ENCODE measurements at regions not wholly inside any gene's neighbourhood (a gene's known extent, or its start where the extent isn't known, plus 50 kb on each side); places are given as distances from the start of the nearest gene placed in this dataset.

DNA sequence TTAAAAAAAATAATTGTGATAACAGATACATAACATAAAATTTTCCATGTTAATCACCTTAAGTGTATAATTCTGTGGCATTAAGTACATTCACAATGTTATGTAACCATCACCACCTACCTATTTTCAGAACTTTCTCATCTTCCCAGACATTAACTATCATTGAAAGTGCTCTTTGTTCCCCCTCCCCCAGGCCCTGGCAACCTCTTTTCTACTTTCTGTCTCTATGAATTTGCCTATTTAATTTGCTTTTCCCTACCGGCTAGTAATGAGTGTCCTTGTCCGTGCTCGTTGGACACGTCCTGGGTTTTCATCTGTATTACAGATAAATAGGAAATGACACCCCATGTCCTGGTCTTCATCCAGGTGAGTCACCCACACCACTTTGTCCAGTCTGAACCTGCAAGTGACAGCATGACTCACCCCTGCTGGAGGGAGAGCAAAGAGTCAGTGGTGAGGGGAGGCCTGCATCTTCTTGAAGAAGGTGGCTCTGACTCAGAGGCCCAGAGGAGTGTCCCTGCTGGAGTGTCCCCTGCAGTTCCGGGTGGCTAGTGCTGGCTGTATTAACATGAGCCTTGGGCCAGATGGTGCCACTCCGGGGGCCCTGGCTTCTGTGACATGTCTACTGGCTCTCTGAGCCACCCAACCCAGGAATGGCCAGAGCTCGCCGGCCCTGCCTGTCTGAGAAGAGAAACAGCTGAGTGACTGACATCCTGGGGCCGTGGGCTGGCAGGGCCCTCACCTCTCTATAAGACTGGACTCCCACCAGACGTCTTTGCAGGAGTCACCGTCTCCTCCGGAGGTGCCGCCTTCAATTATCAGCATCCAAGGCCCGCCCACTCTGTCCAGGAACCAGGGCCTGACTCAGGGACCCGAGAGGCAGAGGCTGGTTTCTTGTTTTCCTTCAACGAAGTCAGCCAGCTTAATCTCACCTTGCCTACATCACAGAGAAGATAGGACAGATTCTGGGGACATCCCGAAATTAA, 503.2 kb upstream of the MKI67 start:
- no peak overlapping the region for H3K27ac Mint-ChIP-seq
- H3K27me3 Mint-ChIP-seq, result peaks cover 5 to 6% of the 10 kb centered on the region in 2 donors
- H3K9me3 Mint-ChIP-seq, result peaks cover 0 to 6% (median 0%) of the 10 kb centered on the region in 8 donors
- no peaks in the 10 kb centered on the region for H3K4me1 Mint-ChIP-seq
- CTCF ChIA-PET (ENCODE audit: partially characterized antibody), result no interaction called here
- no peaks in the 10 kb centered on the region for H3K27me3 ChIP-seq (ENCODE audit: insufficient read depth, low read length)
- no peak overlapping the region for H3K4me3 Mint-ChIP-seq
- intact Hi-C loops (cut with micrococcal nuclease), result no loop called here
- no peaks in the 10 kb centered on the region for H3K9me3 ChIP-seq (ENCODE audit: control insufficient read depth in 1 of 2, low read length in 2 of 2)
- POLR2A ChIA-PET (ENCODE audit: partially characterized antibody), result no interaction called here
- no peaks in the 10 kb centered on the region for H3K36me3 Mint-ChIP-seq
- no peak overlapping the region for H3K27ac ChIP-seq (ENCODE audit: low read depth, low read length)
- no peaks in the 10 kb centered on the region for H3K36me3 ChIP-seq (ENCODE audit: insufficient read depth, low read length)
- no peak overlapping the region for H3K4me3 ChIP-seq (ENCODE audit: low read length in 2 of 2)
- DNase-seq, result no peak
- H3K4me1 ChIP-seq (ENCODE audit: insufficient read depth, low read length), result no peaks in the 10 kb centered on the region

DNA sequence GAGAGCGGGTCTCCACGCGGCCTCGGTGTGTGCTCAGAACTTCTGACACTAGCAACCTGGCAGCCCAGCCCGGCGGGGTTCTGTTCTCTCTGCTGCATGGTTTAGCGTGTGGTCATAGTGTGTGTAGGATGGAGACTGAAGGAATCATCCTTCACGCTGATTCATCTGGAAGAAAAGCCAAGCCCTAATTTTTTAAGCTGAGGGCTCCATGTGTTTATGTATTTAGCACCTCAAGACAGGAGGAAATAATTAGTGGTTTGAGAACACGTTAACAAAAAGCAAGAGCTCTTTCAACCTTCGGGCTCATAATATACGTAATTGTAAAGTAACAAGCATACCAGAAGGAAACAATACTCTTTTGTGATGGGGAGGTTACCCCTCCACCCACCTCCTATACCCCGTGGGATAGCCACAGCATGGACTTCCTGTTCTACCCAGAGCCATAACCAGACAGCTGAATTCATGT, 504.6 kb upstream of the MKI67 start:
- H3K36me3 Mint-ChIP-seq, result no peaks in the 10 kb centered on the region
- no peak overlapping the region for H3K27ac Mint-ChIP-seq
- DNase-seq, result no peak
- Histone ChIP-seq H3K4me3 (ENCODE audit: low read length in 2 of 2) (no peak overlapping the region), H3K27ac (ENCODE audit: low read depth, low read length) (no peak overlapping the region), H3K9me3 (ENCODE audit: control insufficient read depth in 1 of 2, low read length in 2 of 2) (no peaks in the 10 kb centered on the region), H3K27me3 (ENCODE audit: insufficient read depth, low read length) (no peaks in the 10 kb centered on the region), H3K36me3 (ENCODE audit: insufficient read depth, low read length) (no peaks in the 10 kb centered on the region), H3K4me1 (ENCODE audit: insufficient read depth, low read length) (no peaks in the 10 kb centered on the region)
- H3K4me1 Mint-ChIP-seq, result no peaks in the 10 kb centered on the region
- H3K4me3 Mint-ChIP-seq, result no peak overlapping the region
- CTCF ChIA-PET (ENCODE audit: partially characterized antibody), result no interaction called here
- H3K9me3 Mint-ChIP-seq, result peaks cover 0 to 6% (median 0%) of the 10 kb centered on the region in 8 donors
- peaks cover 5 to 9% of the 10 kb centered on the region in 2 donors for H3K27me3 Mint-ChIP-seq
- POLR2A ChIA-PET (ENCODE audit: partially characterized antibody), result no interaction called here
- intact Hi-C loops (cut with micrococcal nuclease), result no loop called here

- intact Hi-C loops (cut with micrococcal nuclease), result no loop called here
- ChIA-PET POLR2A (ENCODE audit: partially characterized antibody) (no interaction called here), CTCF (ENCODE audit: partially characterized antibody) (no interaction called here)
- peaks cover 0 to 5% (median 0%) of the 10 kb centered on the region in 8 donors for H3K9me3 Mint-ChIP-seq
- Histone ChIP-seq H3K36me3 (ENCODE audit: insufficient read depth, low read length) (no peaks in the 10 kb centered on the region), H3K27me3 (ENCODE audit: insufficient read depth, low read length) (no peaks in the 10 kb centered on the region), H3K9me3 (ENCODE audit: control insufficient read depth in 1 of 2, low read length in 2 of 2) (no peaks in the 10 kb centered on the region), H3K4me3 (ENCODE audit: low read length in 2 of 2) (no peak overlapping the region), H3K27ac (ENCODE audit: low read depth, low read length) (no peak overlapping the region), H3K4me1 (ENCODE audit: insufficient read depth, low read length) (no peaks in the 10 kb centered on the region)
- H3K4me3 Mint-ChIP-seq, result no peak overlapping the region
- H3K36me3 Mint-ChIP-seq, result no peaks in the 10 kb centered on the region
- H3K4me1 Mint-ChIP-seq, result no peaks in the 10 kb centered on the region
- H3K27me3 Mint-ChIP-seq, result peaks cover 5 to 9% of the 10 kb centered on the region in 2 donors
- DNase-seq, result no peak
- H3K27ac Mint-ChIP-seq, result no peak overlapping the region
Measured at GRCh38 chr10:128631801-128632241, 505.6 kb upstream of the MKI67 start.

GRCh38 chr10:128632694-128633093, 506.5 kb upstream of the MKI67 start:
- H3K27me3 ChIP-seq (ENCODE audit: insufficient read depth, low read length), result no peaks in the 10 kb centered on the region
- no peak overlapping the region for H3K4me3 ChIP-seq (ENCODE audit: low read length in 2 of 2)
- H3K4me3 Mint-ChIP-seq, result no peak overlapping the region
- H3K4me1 Mint-ChIP-seq, result no peaks in the 10 kb centered on the region
- no peak overlapping the region for H3K27ac ChIP-seq (ENCODE audit: low read depth, low read length)
- H3K4me1 ChIP-seq (ENCODE audit: insufficient read depth, low read length), result no peaks in the 10 kb centered on the region
- no peak for DNase-seq
- no peak overlapping the region for H3K27ac Mint-ChIP-seq
- POLR2A ChIA-PET (ENCODE audit: partially characterized antibody), result no interaction called here
- H3K27me3 Mint-ChIP-seq, result peaks cover 5 to 9% of the 10 kb centered on the region in 2 donors
- H3K36me3 Mint-ChIP-seq, result no peaks in the 10 kb centered on the region
- peaks cover 0 to 3% (median 0%) of the 10 kb centered on the region in 8 donors for H3K9me3 Mint-ChIP-seq
- CTCF ChIA-PET (ENCODE audit: partially characterized antibody), result no interaction called here
- intact Hi-C loops (cut with micrococcal nuclease), result no loop called here
- no peaks in the 10 kb centered on the region for H3K9me3 ChIP-seq (ENCODE audit: control insufficient read depth in 1 of 2, low read length in 2 of 2)
- no peaks in the 10 kb centered on the region for H3K36me3 ChIP-seq (ENCODE audit: insufficient read depth, low read length)

DNA sequence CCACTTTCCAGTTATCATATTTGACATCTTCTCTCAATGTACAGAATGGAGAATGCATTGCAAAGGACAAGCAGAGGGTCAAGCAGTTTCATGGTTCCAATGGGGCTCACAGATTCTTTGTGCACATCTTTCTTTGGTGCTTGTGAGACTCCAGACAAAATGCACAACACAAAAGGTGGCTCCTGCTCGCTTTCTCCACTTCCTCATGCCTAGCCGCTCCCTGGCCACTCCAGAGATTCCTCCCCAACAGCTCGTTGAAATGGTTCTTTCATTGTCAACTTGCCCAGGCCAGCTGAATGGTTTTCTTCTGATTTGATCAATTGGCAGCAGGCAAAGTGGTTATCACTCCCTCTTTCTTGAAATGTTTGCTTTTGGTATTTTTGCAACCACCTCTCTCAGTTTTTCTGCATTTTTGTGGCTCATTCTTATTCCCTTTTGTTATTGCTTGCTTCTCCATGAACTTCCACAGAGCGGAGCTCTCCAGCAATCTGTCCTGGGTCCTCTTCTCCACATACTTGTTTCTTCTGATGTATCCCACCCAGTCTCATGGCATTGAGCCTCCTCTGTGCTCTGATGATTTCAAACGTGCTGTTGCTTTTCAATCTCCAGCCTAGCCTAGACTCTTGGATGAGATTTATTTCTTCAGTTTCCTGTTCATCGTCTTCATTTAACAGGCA, 507.8 kb upstream of the MKI67 start:
- POLR2A ChIA-PET (ENCODE audit: partially characterized antibody), result no interaction called here
- Mint-ChIP-seq H3K36me3 (no peaks in the 10 kb centered on the region), H3K9me3 (peaks cover 0 to 2% (median 0%) of the 10 kb centered on the region in 8 donors), H3K4me3 (no peak overlapping the region), H3K27ac (no peak overlapping the region), H3K4me1 (no peaks in the 10 kb centered on the region), H3K27me3 (peaks cover 5 to 9% of the 10 kb centered on the region in 2 donors)
- Histone ChIP-seq H3K4me3 (ENCODE audit: low read length in 2 of 2) (no peak overlapping the region), H3K36me3 (ENCODE audit: insufficient read depth, low read length) (no peaks in the 10 kb centered on the region), H3K27ac (ENCODE audit: low read depth, low read length) (no peak overlapping the region), H3K27me3 (ENCODE audit: insufficient read depth, low read length) (no peaks in the 10 kb centered on the region), H3K4me1 (ENCODE audit: insufficient read depth, low read length) (no peaks in the 10 kb centered on the region), H3K9me3 (ENCODE audit: control insufficient read depth in 1 of 2, low read length in 2 of 2) (no peaks in the 10 kb centered on the region)
- intact Hi-C loops (cut with micrococcal nuclease), result no loop called here
- DNase-seq, result no peak
- CTCF ChIA-PET (ENCODE audit: partially characterized antibody), result no interaction called here

DNA sequence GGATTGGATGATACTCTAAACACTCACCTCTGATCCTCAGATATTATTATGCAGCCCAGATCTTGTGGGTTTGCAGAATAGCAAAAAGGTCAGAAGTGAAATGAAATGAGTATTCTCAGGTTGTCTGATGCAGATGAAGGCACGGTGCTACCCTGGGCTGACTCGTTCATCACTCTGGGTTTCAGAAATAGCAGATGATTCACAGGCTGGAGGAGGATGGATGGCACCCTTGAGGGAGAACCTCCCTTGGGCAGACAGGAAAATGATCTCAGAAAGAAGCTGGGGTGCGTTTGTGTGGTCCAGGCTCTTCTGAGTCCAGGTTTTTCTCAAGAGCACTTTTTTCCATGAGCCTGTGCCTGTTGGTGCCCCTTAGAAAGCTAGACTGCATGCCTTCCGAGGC, 515.8 kb upstream of the MKI67 start:
- intact Hi-C loops (cut with micrococcal nuclease), result no loop called here
- Histone ChIP-seq H3K9me3 (ENCODE audit: control insufficient read depth in 1 of 2, low read length in 2 of 2) (no peaks in the 10 kb centered on the region), H3K27ac (ENCODE audit: low read depth, low read length) (no peak overlapping the region), H3K27me3 (ENCODE audit: insufficient read depth, low read length) (no peaks in the 10 kb centered on the region), H3K36me3 (ENCODE audit: insufficient read depth, low read length) (no peaks in the 10 kb centered on the region), H3K4me3 (ENCODE audit: low read length in 2 of 2) (no peak overlapping the region), H3K4me1 (ENCODE audit: insufficient read depth, low read length) (no peaks in the 10 kb centered on the region)
- Mint-ChIP-seq H3K36me3 (no peaks in the 10 kb centered on the region), H3K4me3 (no peak overlapping the region), H3K9me3 (peaks cover 0 to 5% (median 0%) of the 10 kb centered on the region in 8 donors), H3K27me3 (peaks cover 0 to 4% of the 10 kb centered on the region in 2 donors), H3K4me1 (no peaks in the 10 kb centered on the region), H3K27ac (no peak overlapping the region)
- no peak for DNase-seq
- ChIA-PET POLR2A (ENCODE audit: partially characterized antibody) (no interaction called here), CTCF (ENCODE audit: partially characterized antibody) (no interaction called here)

DNA sequence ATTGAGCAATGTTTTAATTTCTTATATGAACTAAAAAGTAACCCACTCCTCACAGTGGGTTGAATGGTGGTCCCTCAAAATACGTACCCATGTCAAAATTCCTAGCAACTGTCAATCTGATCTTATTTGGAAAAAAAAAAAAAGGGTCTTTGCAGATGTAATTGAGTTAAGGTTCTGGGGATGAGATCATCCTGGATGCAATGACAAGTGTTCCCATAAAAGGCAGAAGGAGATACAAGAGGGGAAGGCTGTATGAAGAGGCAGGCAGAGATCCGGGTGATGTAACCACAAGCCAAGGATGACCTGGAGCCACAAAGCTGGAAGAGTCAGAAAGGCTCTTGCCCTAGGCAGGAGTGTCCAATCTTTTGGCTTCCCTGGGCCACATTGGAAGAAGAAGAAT, 516.3 kb upstream of the MKI67 start:
- H3K27me3 Mint-ChIP-seq, result peaks cover 0 to 4% of the 10 kb centered on the region in 2 donors
- H3K4me1 Mint-ChIP-seq, result no peaks in the 10 kb centered on the region
- POLR2A ChIA-PET (ENCODE audit: partially characterized antibody), result no interaction called here

More for the DNA sequence above, 516.3 kb upstream of the MKI67 start:
- no peaks in the 10 kb centered on the region for H3K9me3 ChIP-seq (ENCODE audit: control insufficient read depth in 1 of 2, low read length in 2 of 2)
- no peak for DNase-seq
- intact Hi-C loops (cut with micrococcal nuclease), result no loop called here
- H3K27me3 ChIP-seq (ENCODE audit: insufficient read depth, low read length), result no peaks in the 10 kb centered on the region
- H3K36me3 ChIP-seq (ENCODE audit: insufficient read depth, low read length), result no peaks in the 10 kb centered on the region
- H3K4me3 Mint-ChIP-seq, result no peak overlapping the region
- H3K36me3 Mint-ChIP-seq, result no peaks in the 10 kb centered on the region
- no peak overlapping the region for H3K4me3 ChIP-seq (ENCODE audit: low read length in 2 of 2)
- H3K9me3 Mint-ChIP-seq, result peaks cover 0 to 5% (median 0%) of the 10 kb centered on the region in 8 donors
- no peak overlapping the region for H3K27ac ChIP-seq (ENCODE audit: low read depth, low read length)
- CTCF ChIA-PET (ENCODE audit: partially characterized antibody), result no interaction called here
- no peaks in the 10 kb centered on the region for H3K4me1 ChIP-seq (ENCODE audit: insufficient read depth, low read length)
- H3K27ac Mint-ChIP-seq, result no peak overlapping the region

All from CD4-positive, alpha-beta memory T cell (primary cell).